HG03378 (cell line): ENCODE measurements at regions not wholly inside any gene's neighbourhood (a gene's known extent, or its start where the extent isn't known, plus 50 kb on each side); places are given as distances from the start of the nearest gene placed in this dataset.

ENCODE experiments used
- ATAC-seq: cut with Tn5 transposase; IDR thresholded peaks from one replicate; pipeline ENCODE4 v1.9.1; 2021; ENCODE audit warnings: mild to moderate bottlenecking, moderate library complexity; ENCODE audit not compliant: unreplicated experiment

DNA sequence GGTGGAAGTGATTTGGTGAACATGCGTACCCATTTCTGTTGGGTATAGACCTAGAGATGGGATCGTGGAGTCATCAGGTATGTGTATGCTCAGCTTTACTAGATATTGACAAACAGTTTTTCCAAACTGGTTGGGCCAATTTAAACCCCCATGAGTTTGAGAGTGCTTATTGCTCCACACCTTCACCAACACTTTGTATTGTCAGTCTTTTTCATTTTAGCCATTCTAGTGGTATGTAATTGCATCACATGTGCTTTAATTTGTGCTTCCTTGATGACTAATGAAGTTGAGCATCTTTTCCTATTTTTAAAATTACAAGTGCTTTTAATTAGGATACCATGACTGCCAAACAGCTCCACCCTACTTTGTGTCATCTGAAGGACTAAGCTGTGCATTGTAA, 158.9 kb upstream of the AKIRIN2 start:
- ATAC-seq, result no peak

DNA sequence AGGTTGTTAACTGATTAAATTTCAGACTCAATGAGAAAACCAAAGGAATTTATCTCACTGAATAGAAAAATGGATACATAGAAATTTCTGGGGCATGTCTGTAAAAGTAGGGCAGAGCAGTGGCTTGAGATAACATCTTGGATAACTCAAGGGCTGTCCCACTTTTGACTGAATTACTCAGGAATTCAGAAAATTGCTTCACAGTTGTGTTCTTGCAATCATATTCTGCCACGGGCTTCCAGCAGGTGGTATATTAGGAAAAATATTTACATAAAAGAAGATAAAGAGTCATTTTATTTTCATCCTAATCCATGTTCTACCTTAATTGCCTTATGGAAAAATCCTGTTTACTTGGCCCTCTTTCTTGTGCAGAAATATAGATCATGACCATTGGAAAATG, 156.4 kb upstream of the AKIRIN2 start:
- no peak for ATAC-seq

DNA sequence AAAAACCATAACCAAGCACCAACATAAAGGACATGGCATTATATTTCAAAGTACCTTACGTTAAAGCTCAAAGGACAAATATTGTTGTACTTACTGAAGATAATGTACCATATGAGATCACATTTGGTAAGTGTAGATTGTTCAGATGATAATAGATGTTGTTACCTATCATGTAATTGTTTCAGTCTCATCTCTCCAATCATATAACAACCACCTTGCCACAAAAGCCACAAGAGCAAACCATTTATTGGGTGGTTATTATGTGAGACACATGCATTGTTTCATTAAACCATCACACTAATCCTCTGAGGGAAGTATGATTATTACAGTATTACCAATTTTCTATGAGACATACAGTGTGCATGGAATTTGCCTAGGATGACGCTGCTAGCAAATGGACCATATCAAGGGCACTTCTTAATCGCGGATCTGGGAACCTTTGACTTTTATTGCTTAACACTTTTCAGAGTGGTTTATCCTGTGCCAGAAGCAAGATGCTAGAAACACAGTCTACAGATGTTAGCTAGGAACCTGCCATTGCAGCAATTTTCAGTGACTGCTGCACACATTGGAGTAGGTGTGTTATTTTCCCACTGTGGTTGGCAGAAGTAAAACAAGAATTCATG, 149.8 kb upstream of the AKIRIN2 start:
- no peak for ATAC-seq

DNA sequence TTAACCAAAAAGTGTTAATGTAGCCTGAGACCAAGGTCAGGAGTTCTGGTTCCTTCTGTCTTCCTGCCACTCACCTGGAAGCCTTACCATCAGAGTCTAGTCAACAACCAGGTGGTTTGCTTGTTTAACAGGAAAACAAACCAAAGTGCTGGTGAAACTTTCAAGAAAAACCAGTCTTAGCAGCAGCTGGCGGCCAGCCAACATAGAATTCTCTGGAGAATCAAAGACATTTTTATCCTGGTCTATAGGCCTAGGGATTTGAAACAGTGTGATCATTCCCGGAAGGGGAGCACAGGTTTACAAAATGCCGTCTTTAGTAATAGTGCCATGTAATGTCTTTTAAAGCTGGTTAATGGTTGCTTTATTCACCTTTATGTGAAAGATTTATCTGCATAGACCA, 146.6 kb upstream of the AKIRIN2 start:
- no peak for ATAC-seq

DNA sequence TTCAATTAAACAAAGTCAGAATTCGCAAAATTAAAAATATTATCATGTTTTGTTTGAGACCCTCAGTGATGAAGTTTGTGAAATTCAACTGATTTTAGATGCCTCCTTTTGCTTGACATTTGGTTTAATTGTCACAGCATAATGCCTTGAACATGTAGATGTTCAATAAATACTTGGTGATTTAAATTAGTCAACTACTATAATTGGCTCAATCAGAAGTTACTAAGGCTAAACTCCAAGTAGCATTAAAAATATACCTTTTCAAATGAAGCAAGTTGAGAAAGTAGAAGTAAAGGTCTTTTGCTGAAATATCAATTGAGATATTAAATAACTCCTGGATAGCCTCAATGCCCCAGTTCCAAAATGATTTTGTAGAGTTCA, 145.8 kb upstream of the AKIRIN2 start:
- no peak for ATAC-seq

DNA sequence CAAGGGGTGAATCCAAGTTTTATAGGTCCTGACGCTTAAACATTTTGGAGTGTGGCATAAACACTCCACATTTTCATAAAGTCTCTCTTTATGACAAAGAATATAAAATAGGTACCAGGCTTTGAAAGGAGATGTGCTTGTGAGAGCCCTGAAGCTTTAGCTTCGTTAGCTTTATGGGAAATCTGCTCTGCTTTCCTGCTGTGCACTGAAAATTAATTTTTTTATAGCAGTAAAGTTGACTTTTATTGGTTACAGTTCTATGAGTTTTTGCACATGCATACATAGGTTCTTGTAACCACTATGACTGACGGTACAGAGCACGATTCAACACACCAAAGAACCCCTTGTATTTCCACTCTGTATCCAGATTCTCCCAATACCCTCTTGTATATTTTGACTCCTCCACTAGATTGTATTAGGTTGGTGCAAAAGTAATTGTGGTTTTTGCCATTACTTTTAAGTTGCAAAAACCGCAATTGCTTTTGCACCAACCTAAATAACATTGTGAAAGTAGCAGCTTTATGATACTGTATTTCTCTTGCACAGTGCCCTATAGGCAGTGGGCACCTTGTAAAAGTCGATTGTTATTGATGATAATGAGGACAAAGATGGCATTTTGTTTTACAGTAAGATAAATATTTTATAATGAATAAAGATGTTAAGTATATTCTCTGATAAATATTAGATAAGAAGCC, 145.2 kb upstream of the AKIRIN2 start:
- no peak for ATAC-seq

DNA sequence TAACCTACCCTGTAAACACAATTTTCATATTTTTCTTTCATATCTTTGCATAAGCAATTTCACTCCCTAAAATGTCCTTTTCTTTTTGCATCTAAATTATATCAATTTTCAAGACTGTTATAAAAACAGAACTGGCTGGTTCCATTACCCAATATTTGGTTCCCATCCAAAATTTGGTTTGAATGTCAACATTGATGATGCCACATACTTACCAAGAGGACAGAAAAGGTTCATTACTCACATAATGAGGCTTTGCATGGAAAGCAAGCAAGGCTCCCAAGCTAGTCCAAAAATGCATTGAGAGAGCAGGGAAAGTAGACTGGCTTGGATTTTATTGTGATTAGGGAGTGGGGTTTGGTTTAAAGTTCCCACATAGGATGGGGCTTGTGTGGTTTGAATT, 144.4 kb upstream of the AKIRIN2 start:
- no peak for ATAC-seq

DNA sequence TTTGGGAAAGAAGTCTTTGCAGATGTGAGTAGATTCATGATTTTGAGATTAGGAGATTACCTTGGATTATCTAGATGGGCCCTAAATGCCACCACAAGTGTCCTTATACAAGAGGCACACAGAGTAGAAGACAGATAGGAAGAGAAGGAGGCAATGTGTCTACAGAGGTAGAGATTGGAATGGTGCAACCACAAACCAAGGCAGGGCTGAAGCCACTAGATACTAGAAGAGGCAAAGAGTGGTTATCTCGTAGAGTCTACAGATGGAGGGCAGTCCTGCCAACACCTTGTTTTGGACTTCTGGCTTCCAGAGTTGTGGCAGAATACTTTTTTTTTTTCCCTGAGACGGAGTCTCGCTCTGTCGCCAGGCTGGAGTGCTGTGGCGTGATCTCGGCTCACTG, 138.3 kb upstream of the AKIRIN2 start:
- ATAC-seq, result no peak

DNA sequence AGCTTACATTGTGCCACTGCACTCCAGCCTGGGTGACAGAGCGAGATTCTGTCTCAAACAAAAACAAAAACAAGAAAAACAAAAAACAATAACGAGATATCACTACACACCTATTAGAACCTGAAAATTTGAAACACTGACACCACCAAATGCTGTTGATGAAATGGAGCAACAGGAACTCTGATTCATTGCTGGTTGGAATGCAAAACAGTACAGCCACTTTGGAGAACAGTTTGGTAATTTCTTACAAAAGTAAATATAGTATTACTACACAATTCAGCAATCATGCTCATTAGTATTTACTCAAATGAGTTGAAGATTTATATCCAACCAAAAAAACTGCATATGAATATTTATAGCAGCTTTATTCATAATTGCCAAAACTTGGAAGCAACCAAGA, 135.8 kb upstream of the AKIRIN2 start:
- no peak for ATAC-seq

DNA sequence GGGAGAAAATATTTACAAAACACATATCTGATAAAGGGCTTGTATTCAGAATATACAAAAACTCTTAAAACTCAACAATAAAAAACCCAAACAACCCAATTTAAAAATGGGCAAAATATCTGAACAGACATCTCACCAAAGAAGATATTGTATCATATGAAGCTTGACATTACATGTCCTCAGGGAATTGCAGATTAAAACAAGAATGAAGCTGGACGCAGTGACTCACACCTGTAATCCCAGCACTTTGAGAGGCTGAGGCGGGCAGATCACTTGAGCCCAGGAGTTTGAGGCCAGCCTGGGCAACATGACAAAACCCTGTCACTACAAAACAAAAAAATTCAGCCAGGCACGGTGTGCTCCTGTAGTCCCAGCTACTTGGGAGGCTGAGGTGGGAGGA, 135.4 kb upstream of the AKIRIN2 start:
- ATAC-seq, result no peak

DNA sequence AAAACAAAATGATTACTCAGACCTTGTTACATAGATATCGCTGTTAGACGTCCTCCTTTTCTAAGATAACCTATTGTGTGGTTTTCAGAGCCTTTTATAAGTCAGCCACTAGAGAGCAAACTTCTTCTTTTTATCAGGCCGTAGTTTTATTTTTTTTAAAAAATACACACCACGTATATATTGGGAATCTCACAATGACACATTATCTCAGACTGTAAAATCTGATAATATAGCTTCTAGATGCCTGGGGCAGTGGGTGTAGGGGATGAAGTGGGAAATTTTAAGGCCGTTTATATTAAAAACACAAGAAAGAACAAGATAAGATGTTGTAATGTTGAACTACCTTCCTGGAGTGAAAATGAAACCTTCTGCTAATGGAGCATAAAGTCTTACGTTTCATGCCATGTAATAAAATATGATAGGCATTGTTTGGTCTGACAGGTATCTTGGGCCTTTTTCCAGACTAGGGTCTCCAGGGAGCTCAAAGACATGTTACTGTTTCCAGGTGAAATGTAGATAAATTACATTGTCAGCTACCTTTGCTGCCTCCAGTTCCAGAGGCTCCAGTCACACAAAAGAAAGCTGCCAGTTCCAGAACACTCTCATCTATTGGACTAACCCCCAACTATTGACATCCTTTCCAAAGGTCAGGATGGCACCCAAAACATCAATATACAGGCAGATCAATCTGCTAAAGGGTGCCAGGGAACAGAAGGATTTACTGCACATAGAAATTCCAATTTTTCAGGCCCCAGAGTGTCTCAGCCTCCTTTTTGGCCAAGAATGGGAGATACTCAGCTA, 130.2 kb upstream of the AKIRIN2 start:
- ATAC-seq, result peak; percentile 82

DNA sequence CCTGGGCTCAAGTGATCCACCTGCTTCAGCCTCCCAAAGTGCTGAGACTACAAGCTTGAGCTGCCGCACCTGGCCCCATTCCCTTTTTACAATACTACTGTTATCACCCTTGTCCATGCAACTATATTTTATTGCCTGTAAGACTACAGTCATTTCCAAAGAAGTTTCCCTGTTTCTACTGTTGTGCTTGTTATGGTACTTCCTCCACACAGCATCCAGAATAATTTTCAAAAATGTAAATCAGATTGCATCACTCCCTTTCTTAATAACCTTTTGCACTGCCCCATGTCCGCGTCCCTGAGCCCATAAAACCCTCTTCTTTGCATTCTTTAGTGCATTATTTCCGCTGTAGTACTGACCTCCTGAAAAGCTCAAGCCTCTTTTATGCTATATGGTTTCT, 128.9 kb upstream of the AKIRIN2 start:
- ATAC-seq, result no peak

DNA sequence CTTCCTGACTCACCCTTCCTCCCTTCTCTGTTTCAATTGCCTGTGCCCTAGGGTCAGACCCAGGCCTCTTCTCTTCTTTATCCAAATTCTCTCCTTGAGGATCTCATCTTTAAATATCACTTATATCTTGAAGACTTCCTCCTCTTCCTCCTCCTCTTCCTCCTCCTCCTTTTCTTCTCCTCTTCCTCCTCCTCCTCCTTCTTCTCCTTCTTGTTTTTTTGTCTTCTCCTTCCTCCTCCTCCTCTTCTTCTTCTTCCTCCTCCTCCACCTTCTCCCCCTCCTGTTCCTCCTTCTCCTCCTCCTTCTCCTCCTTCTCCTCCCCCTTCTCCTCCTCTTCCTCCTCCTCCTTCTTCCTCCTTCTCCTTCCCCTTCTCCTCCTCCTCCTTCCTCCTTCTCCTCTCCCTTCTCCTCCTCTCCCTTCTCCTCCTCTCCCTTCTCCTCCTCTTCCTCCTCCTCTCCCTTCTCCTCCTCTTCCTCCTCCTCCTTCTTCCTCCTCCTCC, 127.6 kb upstream of the AKIRIN2 start:
- ATAC-seq, result no peak

DNA sequence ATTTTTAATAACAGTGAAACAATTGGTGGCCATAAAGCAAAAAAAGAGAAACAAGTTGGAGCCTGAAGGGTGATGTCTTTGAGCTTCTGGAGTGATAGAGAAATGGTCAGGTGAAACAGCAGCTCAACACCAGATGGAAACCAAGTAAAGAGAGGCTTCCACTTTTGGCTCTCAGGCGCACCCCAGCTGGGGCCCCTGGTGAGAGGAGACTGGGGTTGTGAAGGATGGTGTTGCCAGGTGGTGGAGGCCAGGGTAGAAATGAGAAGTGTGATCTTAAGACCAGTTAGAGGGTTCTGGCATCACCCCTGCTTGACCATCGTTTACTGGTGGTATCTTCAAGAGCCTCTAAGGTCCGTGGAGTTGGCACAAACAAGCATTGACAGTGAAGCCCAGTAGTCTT, 126.0 kb upstream of the AKIRIN2 start:
- ATAC-seq, result no peak

DNA sequence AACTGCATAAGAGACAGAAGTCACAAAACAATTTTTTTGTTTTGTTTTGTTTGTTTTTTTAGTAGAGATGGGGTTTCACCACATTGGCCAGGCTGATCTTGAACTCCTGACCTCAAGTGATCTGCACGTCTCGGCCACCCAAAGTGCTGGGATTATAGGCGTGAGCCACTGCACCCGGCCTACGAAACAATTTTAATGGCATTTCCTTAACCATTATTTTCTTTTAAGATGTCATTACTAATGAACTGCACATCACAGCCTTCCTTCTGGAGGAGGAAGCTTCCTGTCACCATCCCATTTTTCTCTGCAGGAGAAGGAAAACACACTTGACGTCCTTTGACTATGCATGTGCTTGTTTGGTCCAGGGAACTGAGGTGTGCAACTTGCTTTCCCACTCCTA, 125.3 kb upstream of the AKIRIN2 start:
- no peak for ATAC-seq

DNA sequence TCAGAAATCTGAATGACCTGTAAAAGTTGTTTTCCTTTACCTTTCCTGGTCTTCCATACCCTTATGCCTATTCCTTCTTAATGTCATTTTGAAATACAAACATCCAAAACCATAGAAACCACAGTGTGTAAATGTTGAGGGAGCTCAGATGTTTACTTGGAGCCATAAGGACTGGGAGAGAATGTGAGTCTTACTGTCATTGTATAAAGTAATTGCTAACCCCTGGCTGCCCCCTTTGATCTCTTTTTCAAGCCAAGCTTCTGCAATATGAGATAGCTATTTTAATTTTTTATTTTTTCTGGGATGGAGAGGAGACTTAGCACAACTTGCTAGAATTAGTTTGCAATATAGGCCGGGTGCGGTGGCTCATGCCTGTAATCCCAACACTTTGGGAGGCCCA, 124.4 kb upstream of the AKIRIN2 start:
- ATAC-seq, result no peak

DNA sequence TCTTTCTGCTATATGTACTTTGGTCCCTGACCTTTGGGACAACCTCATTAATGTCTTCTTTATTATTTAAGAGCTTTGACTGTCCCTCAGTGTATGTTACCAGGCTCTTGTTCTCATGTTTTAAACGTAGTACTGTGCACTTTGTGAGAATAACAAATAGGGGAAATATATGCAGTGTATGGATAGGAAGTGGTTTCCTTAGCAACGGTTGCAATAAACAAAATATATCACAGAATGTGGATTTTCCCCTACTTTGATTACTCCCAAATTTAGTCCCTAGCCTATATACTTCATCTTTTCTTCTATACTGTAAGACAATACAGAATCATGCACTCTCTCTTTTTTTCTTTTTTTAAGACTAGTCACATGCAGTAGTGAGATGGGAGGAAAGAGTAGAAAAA, 123.8 kb upstream of the AKIRIN2 start:
- ATAC-seq, result peak; percentile 75

DNA sequence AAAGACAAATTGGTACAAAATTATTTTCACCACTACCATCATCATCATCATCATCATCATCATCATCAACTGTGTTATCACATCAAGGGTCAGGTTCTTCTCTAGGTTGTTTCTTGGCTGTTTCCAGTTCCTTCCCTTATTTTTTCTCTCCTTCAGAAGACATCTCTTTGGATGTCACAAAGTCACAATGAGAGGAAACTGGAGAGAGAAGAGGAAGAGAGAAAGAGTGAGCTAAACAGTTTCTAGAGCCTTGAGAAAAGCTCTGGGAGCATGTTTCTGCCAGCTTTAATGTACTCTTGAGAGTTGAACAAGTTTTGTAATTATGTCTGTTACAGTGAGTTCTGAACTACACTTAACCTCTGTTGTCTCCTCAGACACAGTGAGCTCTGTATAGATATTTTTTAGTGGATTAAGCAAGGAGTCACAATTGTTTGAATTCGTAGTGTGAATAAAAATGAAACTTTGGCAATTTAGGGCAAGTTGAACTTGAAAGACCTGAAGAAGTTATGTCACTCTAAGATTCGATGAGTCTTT, 123.0 kb upstream of the AKIRIN2 start:
- no peak for ATAC-seq

DNA sequence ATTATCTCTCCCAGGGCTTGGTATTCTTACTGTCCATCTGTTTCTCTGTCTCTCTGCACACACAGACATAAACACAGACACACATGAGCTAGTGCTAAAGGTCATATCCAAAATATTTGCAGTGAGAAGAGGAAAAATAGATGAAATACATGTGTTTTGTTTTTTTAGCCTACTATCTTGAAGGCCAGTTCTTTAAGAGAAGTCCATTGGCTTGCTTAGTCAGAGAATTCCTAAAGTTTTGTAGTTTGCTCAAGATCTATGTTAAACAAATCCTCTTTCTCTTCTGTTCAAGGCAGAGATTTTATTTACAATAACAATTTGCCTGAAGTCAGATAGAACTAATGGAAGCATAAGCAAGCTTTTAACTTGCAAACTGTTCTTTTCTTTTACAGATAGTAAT, 120.0 kb upstream of the AKIRIN2 start:
- ATAC-seq, result no peak

DNA sequence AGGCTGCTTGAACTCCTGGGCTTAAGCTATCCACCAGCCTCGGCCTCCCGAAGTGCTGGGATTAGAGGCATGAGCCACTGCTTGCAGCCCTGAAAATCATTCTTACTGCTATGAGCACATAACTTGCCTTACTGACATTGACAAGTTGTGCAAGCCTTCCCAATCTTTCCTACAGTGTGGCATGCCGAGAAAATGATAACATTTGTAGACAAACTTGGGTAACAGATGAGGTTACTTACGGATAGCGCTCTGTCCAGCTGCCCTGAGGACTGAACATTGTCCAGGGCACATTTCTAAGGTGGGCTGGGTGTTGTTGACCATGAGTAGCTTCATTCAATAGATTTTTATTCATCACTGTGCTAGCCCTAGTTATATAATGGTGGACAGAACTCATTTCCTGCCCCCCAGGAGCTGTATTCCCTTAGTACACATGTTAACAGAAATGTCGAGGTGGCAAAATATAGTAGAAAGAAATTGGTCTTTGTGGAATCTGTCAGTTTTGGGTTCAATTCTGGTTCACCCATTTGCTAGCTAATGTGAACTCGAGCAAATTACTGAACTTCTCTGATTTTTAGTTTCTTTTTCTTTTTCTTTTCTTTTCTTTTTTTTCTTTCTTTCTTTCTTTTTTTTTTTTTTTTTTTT, 118.4 kb upstream of the AKIRIN2 start:
- ATAC-seq, result no peak

DNA sequence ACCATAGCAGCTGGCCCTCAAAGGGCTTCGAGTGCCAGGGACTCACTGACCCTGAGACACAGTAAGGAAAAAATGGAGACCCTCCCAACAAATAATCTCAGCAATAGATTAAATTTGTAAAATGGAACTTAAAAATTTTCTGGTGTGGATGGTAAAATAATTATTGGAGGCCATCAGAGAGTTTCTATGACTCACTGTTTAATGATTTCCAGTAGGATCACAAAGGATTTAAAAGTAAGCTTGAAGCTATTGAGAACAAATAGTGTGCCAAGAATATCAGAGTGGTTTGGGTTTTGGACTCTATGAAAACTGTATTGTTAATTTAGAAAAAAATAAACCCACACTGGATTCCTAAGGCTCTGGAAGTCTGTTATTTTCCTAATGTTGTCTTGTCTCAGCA, 115.2 kb upstream of the AKIRIN2 start:
- no peak for ATAC-seq
